ENCODE measurements at regions not wholly inside any gene's neighbourhood (a gene's known extent, or its start where the extent isn't known, plus 50 kb on each side); places are given as distances from the start of the nearest gene placed in this dataset.
A peak's percentile ranks its signal among the peaks of the same experiment; 100 is the strongest.

- no peak for TF ChIP-seq CTCF (IDR thresholded peaks at IDR 0.05)
- peak in 1 of 2 donors; percentile 19 for TF ChIP-seq POLR2AphosphoS5 (IDR thresholded peaks at IDR 0.05; ENCODE audit: insufficient read depth in 1 of 2, low read depth in 1 of 2)
Observed at GRCh38 chr21:28683982-28684752, 308.5 kb downstream of the LTN1 start.

All from vagina (tissue), 2 donors.